ENCODE measurements at regions not wholly inside any gene's neighbourhood (a gene's known extent, or its start where the extent isn't known, plus 50 kb on each side); places are given as distances from the start of the nearest gene placed in this dataset.

GRCh38 chr14:51511265-51511664 is 140.4 kb upstream of the FRMD6 start:
- TF ChIP-seq CTCF (IDR thresholded peaks at IDR 0.05) = no peak
- no peak for TF ChIP-seq EP300 (IDR thresholded peaks at IDR 0.05)
- no peak for TF ChIP-seq POLR2A (IDR thresholded peaks at IDR 0.05)
- TF ChIP-seq POLR2AphosphoS5 (IDR thresholded peaks at IDR 0.05) = no peak
- no peak for DNase-seq
- Histone ChIP-seq H3K27me3 (no peaks in the 10 kb centered on the region), H3K4me1 (peaks cover 11 to 17% (median 14%) of the 10 kb centered on the region in 4 donors), H3K27ac (no peak overlapping the region), H3K36me3 (no peaks in the 10 kb centered on the region), H3K9me3 (no peaks in the 10 kb centered on the region), H3K4me3 (no peak overlapping the region)
- intact Hi-C loops (cut with DNase I; ENCODE audit: low total_unique reads) = no loop called here

GRCh38 chr14:51512316-51512715 is 139.4 kb upstream of the FRMD6 start:
- WGBS, 5 donors = 35 to 76% (median 49%) methylated on average over 2 of the region's 2 CpGs
- H3K36me3 ChIP-seq = no peaks in the 10 kb centered on the region
- H3K4me1 ChIP-seq = peaks cover 11 to 16% (median 13%) of the 10 kb centered on the region in 4 donors
- H3K9me3 ChIP-seq = no peaks in the 10 kb centered on the region
- H3K4me3 ChIP-seq = no peak overlapping the region
- H3K27ac ChIP-seq = no peak overlapping the region
- H3K27me3 ChIP-seq = no peaks in the 10 kb centered on the region
- no peak for DNase-seq
- no peak for TF ChIP-seq POLR2A (IDR thresholded peaks at IDR 0.05)
- TF ChIP-seq EP300 (IDR thresholded peaks at IDR 0.05) = no peak
- no peak for TF ChIP-seq POLR2AphosphoS5 (IDR thresholded peaks at IDR 0.05)
- TF ChIP-seq CTCF (IDR thresholded peaks at IDR 0.05) = no peak
- intact Hi-C loops (cut with DNase I; ENCODE audit: low total_unique reads) = no loop called here

DNA sequence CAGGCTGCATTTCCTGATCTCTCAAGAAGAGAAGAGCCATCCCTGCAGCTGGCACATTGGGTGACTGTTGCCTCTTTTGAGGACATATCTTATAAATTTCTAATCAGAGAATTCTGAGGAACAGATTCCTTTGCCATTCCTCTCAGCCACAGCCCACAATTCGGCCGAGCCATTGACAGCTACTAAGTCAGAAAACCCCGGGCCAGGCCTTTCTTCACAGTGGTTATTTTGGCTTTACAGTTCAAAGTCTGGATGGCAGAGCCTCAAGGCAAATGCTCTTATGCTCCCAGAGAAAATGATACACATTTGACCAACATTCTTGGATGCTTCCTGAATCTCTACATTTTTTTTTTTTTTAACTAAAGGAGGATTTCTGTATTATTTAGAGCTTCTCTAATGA is 138.4 kb upstream of the FRMD6 start:
- no peak for DNase-seq
- WGBS, 5 donors = 80 to 92% (median 86%) methylated on average over 3 of the region's 3 CpGs
- H3K36me3 ChIP-seq = no peaks in the 10 kb centered on the region
- no peaks in the 10 kb centered on the region for H3K9me3 ChIP-seq
- H3K4me3 ChIP-seq = no peak overlapping the region
- intact Hi-C loops (cut with DNase I; ENCODE audit: low total_unique reads) = no loop called here
- H3K27me3 ChIP-seq = no peaks in the 10 kb centered on the region
- peaks cover 5 to 6% (median 5%) of the 10 kb centered on the region in 4 donors for H3K4me1 ChIP-seq
- TF ChIP-seq POLR2A (IDR thresholded peaks at IDR 0.05) (no peak), CTCF (IDR thresholded peaks at IDR 0.05) (no peak), EP300 (IDR thresholded peaks at IDR 0.05) (no peak), POLR2AphosphoS5 (IDR thresholded peaks at IDR 0.05) (no peak)
- no peak overlapping the region for H3K27ac ChIP-seq

DNA sequence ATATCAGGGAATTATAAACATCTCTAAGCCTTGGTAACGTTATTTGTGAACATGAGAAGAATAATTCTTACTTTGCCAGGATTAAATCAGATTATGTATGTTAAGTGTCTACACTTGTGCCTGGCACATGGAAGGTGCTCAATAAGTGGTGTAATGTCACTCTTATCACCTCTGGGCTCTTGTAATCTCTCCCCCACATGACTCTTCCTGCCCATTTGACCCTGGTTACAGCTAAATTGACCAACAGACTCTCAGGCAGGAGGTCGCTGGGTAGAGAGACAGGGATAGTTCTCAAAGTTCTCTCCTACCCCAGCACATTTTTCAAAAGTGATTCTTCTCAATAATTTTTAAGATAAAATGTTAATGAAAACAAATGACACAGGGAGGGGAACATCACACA is 137.8 kb upstream of the FRMD6 start:
- Histone ChIP-seq H3K4me3 (no peak overlapping the region), H3K36me3 (no peaks in the 10 kb centered on the region), H3K9me3 (no peaks in the 10 kb centered on the region), H3K4me1 (no peaks in the 10 kb centered on the region), H3K27ac (no peak overlapping the region), H3K27me3 (no peaks in the 10 kb centered on the region)
- intact Hi-C loops (cut with DNase I; ENCODE audit: low total_unique reads) = no loop called here
- DNase-seq = no peak
- TF ChIP-seq POLR2AphosphoS5 (IDR thresholded peaks at IDR 0.05) (no peak), EP300 (IDR thresholded peaks at IDR 0.05) (no peak), POLR2A (IDR thresholded peaks at IDR 0.05) (no peak), CTCF (IDR thresholded peaks at IDR 0.05) (no peak)
- 68 to 78% (median 71%) methylated on average over 2 of the region's 2 CpGs for WGBS, 5 donors
